LoVo (cell line): ENCODE measurements at regions not wholly inside any gene's neighbourhood (a gene's known extent, or its start where the extent isn't known, plus 50 kb on each side); places are given as distances from the start of the nearest gene placed in this dataset.

Experiments
- DNase-seq: peaks from one replicate; pipeline ENCODE4 v3.0.0-alpha.2; 2016; ENCODE audit warnings: low spot score

- DNase-seq: no peak
Observed at GRCh38 chr7:25812086-25812850, 339.7 kb upstream of the NFE2L3 start.

DNA sequence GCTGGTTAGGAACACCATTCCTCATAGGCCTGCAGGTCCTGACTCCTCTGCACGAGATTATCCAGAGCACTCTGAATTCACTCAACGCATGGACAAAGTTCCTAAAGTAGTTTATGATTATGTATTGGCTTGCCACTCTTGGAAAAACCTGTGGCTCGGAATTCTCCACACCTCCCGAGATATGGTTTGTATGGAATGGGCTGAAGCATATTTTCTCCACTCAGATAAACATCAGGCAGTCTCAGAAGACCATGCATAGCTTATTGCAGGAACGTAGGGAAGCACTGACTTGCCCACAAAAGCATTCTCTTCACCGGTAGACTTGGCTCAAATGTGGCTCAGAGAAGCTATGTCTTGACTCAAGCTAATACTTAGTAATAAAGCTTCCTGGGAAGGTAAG lies 338.6 kb upstream of the NFE2L3 start:
- no peak for DNase-seq

GRCh38 chr7:25815711-25816110 lies 336.3 kb upstream of the NFE2L3 start:
- DNase-seq: no peak

GRCh38 chr7:25820432-25821040 lies 331.5 kb upstream of the NFE2L3 start:
- DNase-seq: peak; percentile 38

DNA sequence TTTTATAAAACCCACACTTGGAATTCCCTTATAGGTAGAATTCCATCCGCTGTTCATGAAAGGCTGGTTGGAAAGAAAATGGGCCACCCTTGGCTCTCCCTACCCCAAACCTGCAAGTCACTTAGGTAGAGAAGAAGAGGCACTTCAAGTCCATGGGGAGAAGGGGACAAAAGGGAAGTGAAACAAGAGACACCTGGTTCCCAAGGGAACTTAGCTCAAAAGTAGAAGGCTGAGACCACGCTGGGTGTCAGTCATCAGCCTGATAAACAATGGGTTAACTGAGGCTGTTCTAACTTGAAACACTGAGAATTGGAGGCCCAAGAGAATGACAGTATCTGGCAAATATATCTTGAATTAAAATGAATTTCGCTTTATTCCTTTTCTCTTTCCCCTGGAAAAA lies 330.8 kb upstream of the NFE2L3 start:
- DNase-seq: no peak

GRCh38 chr7:25822823-25823222 lies 329.2 kb upstream of the NFE2L3 start:
- DNase-seq: no peak

- no peak for DNase-seq
Observed at GRCh38 chr7:25823571-25823970, 328.4 kb upstream of the NFE2L3 start.

DNA sequence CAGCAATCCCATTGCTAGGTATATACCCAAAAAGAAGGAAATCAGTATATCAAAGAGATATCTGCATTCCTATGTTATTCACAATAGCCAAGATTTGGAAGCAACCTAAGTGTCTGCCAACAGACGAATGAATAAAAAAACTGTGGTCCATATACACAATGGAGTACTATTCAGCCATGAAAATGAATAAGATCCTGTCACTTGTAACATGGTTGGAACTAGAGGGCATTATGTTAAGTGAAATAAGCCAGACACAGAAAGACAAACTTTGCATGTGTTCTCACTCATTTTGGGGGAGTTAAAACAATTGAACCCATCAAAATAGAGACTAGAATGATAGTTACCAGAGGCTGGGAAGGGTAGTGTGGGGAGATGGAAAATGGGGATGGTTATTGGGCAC lies 323.5 kb upstream of the NFE2L3 start:
- DNase-seq: no peak

DNA sequence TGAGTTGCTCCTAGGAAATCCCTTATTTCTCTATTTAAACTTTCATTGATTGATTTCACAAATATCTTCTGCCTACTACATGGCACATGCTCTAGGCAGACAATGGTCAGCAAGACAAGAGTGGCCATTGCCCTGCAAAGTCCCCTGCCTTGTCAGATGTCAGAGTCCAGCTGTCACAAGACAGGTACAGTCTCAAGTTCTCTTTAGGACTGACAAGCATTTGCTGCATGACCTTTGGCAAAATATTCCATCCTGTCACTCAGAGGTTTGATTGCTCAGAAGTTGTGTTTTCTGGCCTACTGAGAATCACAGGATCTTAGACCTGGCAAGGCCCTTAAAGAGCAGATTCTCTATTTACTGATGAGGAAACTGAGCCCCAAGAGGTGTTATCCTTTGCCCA lies 322.3 kb upstream of the NFE2L3 start:
- DNase-seq: no peak

GRCh38 chr7:25830215-25830614 lies 321.8 kb upstream of the NFE2L3 start:
- no peak for DNase-seq

- no peak for DNase-seq
Observed at GRCh38 chr7:25831062-25831691, 320.8 kb upstream of the NFE2L3 start.

- no peak for DNase-seq
Observed at GRCh38 chr7:25831831-25832411, 320.1 kb upstream of the NFE2L3 start.

- DNase-seq: no peak
Observed at GRCh38 chr7:25832456-25832855, 319.5 kb upstream of the NFE2L3 start.

- no peak for DNase-seq
Observed at GRCh38 chr7:25832929-25833328, 319.1 kb upstream of the NFE2L3 start.

DNA sequence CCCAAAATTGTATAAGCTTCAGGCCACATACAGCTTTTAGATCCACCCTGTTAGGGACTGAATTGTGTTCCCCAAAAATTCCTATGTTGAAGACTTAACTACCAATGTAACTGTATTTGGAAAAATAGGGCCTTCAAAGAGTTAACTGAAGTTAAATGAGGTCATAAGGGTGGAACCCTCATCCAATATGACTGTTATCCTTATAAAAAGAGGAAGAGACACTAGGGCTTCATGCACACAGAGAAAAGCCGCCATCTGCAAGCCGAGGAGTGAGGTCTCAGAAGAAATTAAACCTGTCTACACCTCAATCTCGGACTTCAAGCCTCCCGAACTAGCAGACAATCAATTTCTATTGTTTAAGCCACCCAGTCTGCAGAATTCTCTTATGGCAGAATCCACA lies 317.9 kb upstream of the NFE2L3 start:
- no peak for DNase-seq

DNA sequence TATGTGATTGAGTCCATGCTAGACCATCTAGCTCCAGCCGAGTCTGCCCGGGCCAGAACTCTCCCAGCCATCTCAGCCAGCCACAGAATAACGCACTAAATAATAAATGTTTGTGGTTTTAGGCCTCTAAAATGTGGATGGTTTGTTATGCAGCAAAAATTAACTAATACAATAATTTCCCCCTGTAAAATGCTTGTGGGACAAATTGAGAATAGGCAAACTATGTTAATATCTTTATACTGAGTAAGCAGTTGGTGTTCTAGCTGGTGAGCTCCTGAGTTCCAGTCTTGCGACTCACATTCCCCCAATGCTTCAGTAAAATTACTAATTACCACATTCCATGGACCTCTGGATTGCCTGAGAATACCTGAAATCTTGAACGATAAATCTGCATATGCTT lies 316.8 kb upstream of the NFE2L3 start:
- DNase-seq: no peak

- DNase-seq: no peak
Observed at GRCh38 chr7:25839084-25839769, 312.8 kb upstream of the NFE2L3 start.

DNA sequence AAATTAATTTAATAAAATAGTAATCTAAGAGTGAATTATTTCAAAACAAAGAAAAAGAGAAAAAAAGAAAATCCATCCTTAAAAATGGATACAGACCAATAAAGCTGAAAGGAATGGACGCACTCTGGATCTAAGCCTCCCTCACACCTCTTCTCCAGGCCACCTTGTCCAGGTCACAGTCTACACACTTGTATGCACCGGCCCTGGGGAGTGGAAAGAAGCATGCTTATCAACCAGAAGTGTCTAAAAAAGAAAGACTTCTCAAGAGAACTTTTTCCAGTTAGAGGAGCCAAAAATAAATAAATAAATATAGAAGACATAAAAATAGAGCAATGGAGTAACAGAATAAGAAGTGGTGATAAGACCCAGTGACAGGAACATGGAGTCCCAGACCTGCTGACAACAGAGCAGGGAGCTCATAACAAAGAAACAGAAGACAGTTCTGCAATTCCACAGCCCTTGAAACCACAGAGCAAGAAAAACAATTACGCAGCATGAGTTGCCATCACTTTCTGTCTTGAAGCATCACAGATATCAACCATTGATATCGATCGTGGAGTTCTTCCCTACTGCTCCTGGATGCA lies 311.7 kb upstream of the NFE2L3 start:
- no peak for DNase-seq

DNA sequence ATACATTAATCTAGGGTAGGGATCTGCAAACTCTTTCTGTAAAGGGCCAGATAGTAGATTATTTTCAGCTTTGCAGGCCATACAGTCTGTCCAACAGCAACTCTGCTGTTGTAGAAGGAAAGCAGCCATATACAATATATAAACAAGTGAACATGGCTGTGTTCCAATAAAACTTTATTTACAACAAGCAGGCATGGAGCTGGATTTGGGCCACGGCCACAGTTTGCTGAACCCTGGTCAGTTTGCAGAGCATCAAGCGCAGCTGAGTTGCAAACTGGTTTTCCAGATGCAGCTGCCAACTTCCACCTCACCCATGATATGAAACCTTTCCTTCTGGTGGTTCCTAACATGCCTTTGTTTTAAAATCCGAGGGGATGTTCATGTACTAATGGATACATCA lies 310.4 kb upstream of the NFE2L3 start:
- DNase-seq: no peak

GRCh38 chr7:25842201-25842733 lies 309.7 kb upstream of the NFE2L3 start:
- DNase-seq: no peak

DNA sequence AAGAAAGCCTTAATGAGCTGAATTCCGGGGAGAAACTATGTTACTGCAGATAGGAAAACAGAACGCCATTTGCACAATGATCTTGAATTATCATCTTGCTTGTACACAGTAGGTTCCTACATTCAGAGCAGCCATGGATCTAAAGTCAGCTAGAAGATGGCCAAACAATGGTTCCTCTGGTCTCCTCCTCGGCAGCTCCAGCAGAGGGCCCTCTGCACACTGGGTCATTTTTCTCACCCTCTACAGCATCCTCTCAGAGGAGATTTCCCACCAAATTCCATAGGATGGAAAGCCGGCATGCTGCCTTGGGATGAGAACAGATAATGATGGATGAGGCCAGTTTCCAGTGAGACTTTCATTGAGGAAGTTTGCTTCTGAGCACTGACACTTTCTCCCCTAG lies 308.5 kb upstream of the NFE2L3 start:
- no peak for DNase-seq
